ENCODE measurements at regions not wholly inside any gene's neighbourhood (a gene's known extent, or its start where the extent isn't known, plus 50 kb on each side); places are given as distances from the start of the nearest gene placed in this dataset.

DNA sequence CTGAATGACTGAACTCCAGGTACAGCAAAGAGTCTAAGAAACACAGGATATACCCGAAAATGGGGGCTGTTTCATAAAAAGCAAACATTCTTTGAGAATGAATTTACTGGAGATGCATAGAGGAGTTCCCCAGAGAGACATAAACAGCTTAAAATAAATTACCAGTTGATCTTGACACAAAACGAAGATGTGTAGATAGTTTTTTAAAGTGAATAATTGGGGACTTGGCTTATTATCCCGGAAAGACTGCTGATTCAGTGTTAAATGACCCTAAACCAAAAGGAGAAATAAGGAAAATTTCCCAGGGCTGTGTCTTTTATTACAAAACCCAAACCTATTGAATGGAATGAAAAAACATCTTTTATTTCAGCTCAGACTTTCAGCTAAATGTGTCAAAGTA lies 1052.8 kb upstream of the TMEM132C start:
- no peak for DNase-seq

DNA sequence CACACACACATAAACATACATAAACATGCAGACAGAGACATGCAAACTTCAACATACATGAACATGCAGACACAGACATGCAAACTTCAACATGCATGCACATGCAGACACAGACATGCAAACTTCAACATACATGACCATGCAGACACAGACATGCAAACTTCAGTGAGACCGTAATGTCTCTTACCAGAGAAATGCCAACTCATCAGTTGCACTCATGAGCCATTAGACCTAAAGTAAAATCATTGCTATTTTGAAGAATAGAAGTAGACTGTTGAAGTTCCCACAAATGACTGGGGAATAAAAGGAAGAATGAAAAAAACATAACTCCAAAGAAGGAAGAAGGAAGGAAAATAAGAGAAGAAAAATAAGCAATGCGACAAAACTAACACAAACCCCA lies 1044.0 kb upstream of the TMEM132C start:
- no peak for DNase-seq

DNA sequence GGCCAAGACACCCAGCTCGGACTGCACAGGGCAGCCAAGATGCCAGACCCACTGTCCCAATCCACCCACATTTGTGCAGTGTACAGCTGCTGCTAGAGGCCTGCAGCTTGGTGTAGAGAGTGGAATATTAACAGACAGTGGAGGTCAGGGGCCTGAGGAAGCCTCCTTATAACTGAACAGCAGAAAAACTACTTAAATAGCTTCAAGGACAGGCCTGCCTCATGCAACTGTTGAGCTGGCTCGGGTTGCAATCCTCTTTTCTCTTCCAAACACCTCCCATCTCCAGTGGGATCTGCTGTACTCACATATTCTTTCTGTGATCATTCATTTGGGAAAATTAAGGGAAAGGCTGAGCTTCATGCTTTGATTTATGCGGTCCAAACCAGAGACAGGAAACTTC lies 1043.2 kb upstream of the TMEM132C start:
- no peak for DNase-seq

DNA sequence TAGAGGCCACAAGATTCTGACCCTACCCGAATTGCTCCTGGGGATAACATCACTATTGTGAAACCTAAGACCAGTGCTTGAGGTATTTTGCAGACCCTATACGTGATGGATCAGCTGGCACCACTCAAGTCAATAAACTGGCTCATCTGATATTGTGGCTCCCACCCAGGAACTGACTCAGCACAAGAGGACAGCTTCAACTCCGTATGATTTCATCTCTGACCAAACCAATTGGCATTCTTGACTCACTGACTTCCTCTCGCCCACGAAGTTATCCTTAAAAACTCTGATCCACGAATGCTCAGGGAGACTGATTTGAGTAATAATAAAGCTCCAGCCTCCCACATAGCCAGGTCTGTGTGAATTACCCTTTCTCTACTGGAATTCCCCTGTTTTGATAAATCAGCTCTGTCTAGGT lies 1036.1 kb upstream of the TMEM132C start:
- no peak for DNase-seq

DNA sequence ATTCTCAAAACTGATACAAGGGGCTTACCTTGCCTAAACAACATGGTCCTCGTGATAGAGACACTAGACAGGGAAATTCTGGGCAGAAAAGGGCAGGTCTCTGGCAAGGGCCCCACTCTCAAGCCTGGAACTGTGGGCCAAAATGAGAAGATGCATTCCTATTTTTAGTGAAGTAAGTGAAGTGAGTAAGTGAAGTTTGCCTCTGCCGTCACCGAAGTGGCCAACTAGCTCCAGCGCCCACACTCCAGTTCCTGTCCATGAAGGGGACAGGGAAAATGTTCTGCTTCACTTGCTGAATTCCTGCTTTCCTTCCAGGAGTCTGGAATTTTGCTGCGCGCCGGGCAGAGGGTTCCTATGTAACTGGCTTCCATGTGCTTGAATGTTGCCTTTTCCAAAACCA lies 1035.6 kb upstream of the TMEM132C start:
- no peak for DNase-seq

DNA sequence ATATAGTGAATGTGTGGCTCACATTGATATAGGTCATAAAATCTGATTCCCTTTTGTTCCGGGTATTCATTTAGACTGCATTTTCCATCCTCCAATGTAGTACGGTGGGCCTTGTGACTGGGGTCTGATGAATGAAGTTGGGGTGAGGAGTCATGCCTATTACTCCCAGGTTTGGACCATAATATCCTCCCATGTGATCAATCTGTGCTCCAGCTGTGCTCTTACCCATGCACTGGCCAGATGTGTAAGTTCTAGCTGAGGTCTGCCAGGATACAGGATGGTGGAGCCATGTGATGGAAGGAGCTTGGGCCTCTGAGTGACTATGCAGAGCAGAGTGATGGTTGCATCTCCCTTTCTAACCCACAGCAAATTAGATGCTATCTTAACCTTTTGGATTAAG lies 1034.0 kb upstream of the TMEM132C start:
- DNase-seq: no peak

DNA sequence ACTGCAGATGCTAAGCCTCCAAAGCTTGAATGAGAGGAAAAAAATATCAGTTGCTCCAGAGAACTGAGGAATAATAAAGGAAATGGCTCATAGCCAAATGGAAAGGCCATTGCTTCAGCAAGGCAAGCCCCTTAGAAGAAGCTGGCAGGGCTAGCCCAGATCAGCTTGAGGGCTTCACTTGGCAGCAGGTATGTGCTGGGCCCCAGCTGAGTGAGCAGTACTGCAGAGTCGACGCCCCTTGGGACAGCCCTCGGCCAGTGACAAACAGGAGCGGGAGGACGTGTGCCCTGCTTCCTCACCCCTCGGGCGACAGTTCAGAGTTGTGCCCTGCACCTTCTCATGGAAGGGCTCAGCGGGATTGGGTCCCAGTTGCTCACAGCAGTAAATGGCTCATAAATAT lies 1031.2 kb upstream of the TMEM132C start:
- DNase-seq: no peak

DNA sequence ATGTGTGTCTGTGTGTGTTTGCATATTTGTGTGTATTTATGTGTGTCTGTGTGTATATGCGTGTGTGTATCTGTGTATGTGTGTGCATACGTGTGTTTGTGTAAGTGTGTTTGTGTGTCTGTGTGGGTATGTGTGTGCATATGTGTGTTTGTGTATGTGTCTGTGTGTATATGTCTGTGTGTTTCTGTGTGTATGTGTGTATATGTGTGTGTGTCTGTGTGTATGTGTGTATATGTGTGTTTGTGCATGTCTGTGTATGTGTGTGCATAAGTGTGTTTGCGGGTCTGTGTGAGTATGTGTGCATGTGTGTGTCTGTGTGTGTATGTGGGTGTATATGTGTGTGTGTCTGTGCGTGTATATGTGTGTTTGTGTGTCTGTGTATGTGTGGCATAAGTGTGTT lies 1030.5 kb upstream of the TMEM132C start:
- no peak for DNase-seq

DNA sequence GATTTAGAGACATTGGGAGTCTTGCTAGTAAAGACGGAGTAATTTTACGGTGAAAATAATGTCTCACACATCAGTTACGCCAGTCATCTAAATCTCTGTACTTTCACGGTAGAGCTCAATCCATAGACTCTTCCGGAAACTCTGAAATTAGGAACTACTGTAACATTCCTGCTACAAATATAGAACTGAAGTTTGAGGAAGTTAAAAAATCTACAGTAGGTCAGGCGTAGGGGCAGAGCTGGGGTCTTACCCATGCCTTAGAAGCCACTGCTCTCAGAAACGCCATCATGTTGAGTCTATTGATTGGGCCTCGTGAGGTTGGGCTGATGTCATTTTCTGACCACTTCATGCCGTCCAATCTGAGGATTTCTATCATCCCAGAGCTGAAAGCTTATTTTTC lies 1029.8 kb upstream of the TMEM132C start:
- DNase-seq: no peak

DNA sequence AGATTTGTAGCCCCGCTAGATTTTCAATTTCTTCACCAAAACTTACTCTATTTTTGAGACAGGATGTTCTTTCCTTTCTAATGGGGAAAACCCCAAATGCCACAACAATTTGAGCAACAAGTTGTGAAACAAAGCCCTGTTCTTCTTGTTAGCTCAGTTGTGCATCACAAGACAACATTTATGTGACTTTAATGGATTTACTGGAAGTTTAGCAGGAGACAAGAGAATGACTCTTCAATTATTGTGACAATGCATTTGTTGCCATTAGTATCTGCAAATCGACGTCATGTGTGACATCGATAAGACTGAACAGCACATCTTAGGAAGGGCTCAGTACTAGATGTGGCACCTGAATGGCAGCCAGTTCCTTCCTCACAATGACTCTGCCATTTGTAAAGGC lies 1028.9 kb upstream of the TMEM132C start:
- no peak for DNase-seq

DNA sequence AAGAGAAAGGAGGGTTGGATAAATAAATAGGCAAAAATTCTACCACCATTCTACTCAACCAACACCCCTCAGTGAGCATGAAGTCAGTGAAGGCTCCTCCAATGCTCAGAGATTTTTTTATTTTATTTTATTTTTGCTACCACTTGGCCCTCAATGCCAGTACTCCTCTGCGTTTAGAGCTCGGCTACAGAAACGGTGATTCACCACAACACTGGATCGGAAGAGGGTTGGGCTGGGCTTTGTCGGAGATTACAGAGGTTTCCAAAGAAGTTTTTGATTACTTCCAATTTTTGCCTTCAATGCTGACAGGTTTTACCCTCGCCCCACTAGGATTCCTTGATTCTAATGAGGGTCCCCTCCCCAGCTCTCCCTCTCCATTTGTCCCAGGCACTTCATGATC lies 1027.2 kb upstream of the TMEM132C start:
- no peak for DNase-seq

DNA sequence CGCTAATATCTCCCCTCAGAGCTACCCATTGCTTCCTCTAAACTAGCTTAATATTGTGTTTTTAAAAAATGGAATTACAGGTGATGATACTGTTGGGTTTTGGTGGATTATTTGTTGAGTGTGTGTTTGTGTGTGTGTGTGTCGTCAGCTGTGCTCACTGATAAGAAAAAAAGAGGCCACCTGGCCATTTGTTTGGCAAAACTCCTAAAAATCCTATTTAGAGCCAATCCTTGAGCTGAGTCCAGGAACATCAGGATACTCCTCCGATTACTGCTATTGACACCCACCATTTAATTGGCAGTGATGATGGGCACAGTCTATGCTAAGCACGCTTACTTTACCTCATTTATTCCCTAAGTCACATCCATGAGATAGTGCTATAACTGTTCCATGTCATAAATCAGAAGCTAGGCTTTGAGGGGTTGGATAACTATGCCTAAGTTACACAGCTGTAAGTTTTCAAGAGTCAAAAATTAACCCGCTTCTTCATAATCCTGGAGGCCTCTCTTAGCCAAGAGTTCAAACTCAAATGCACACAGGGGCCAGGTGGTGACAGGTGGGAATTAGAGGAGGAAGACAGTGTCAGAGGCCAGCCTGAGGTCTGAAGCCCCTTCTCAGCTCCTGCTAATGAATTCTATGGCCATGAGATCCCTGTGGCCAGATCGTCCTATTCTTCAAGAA lies 1026.6 kb upstream of the TMEM132C start:
- no peak for DNase-seq

DNA sequence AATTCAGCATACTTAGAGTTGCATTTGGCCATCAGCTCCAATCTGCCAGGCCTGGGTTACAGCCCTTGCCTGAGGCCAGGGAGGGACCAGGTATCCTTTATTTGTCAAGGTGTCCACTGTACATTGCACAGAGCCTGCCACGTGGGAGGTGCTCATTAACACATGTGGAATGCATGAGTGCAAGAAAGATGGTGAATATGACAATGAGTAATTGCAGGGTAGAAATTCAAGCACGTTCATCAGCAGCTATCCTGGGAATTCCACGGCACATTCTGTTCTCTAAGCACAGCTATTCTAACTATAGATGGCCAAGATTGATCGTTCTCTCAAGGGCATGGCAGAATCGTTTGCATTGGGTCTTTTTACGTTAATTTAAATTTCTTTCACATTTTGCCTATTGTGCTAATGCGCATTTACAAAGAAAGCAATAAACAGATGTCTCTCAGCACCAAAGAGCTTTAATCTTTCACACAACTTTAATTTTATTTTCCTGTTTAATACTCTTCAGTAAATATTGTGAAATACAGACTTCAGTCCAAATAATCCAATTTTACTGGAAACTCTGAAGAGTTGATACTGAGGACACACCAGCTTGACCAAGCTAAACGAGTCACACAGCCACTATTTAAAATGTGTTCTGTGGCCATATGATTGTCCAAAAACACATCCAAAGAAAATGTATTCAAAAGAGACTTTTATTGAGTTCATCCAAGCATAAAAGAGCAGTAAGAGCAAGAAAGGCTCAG lies 1025.7 kb upstream of the TMEM132C start:
- DNase-seq: no peak

DNA sequence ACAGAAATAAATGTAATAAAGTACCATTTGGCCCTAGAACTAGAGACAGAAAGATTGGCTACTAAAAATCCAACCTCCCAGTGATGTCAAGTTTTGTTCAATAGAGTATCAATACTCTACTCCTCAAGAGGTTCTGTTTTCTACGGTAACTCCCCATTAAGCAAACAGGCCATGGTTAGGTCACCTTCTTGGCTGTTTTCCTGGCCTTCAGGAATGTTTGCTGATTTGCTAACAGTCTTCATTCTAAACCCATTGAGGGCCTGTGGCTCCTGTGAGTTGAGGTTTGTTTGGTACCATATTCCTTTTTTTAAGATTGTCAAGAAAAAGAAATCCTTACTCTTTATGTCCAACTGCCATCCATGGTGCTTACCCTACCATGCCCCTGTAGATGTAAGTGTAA lies 1022.0 kb upstream of the TMEM132C start:
- DNase-seq: no peak

DNA sequence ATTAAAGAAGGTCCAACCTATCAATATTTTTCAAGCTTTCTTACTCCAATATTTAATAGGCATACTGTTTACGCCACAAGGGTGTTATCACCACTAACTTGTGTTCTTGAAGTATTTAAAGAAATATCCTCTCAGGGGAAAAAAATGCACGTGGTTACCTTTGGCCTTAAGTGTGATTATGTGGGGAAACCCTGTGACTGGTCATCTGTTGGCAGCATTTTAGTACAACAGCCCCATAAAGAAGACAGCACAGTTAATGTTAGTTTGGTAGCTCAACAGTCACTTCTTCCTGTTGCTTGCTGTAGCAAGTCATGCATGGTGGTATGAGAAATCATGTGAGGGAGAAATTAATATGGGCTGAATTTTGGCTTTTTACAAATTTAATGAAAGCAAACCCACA lies 1021.5 kb upstream of the TMEM132C start:
- DNase-seq: no peak

DNA sequence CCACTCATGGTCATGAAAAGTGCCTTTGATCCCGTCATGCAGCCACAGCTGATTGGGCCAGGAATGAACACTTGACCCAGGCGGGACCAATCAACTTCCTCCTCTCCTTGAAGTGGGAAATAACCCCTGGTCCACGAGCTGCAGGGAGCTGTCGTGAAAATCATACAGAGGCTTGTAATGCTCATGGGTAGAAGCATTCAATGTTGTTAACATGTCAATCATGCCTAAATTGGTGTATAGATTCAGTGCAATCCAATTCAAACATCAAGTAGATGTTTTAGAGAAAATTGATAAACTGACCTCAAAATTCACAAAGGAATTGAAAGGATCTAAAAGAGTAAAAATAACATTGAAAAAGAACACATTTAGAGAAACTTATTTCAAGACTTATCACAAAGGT lies 1019.0 kb upstream of the TMEM132C start:
- DNase-seq: no peak

DNA sequence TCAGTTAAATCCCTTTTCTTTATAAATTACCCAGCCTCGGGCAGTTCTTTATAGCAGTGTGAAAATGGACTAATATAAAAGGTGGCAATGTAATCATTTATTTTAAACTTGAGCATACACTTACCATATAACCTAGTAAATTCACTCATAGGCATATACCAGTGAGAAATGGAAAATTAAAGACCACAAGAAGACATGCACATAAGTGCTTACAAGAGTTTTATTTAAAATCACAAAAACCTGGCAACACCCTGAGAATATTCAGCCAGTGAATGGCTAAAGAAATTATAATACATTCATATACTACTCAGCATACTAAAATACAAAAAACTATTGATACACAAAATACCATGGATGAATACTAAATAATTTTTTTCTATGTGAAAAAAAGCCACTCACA lies 1017.5 kb upstream of the TMEM132C start:
- DNase-seq: no peak

DNA sequence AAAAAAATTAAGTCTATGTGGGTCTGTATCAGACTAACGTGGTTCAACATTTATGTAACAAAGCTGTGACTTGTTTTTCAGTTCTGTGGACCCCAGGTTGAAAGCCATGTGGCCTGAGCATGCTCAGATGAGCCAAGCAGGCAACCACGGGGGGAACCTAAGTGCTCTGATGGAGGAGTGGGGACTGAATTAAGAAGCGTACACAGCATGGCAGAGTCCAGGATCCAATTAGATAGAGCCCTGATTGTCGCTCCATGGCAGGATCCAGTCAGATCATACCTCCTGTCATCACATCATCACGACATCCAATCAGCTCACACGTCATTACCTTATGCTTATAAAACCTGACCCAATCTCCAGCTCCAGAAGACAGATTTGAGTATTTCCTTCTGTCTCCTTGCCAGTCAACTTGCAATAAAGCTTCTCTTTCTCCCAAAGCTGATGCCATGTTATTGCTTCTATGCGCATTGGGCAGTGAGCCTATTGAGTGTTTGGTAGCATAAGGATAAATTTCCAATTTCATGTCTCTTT lies 1013.1 kb upstream of the TMEM132C start:
- DNase-seq: no peak

DNA sequence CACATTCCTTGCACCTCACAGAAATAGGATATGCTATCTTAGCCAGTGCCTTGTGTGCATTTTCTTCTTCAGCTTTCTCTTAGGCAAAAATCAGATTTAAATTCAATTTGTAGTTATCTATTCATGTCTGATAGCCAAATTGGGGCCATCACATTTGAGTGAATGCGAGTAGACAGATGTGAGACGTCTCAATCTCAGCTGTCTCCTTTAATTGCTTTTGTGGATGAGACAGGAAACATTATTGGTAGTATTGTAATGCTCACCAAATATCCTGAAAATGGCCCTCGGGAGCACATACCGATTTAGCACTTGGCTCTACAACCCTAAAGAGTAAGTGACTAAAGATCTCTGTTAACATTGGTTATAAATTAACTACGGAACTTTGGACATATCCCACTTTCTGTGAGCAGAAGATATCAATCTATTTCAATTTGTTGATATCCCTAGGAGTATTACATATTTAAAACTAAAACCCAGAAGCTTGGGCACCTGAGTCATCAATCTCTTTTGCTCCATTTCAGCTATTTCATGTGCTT lies 1012.5 kb upstream of the TMEM132C start:
- no peak for DNase-seq

DNA sequence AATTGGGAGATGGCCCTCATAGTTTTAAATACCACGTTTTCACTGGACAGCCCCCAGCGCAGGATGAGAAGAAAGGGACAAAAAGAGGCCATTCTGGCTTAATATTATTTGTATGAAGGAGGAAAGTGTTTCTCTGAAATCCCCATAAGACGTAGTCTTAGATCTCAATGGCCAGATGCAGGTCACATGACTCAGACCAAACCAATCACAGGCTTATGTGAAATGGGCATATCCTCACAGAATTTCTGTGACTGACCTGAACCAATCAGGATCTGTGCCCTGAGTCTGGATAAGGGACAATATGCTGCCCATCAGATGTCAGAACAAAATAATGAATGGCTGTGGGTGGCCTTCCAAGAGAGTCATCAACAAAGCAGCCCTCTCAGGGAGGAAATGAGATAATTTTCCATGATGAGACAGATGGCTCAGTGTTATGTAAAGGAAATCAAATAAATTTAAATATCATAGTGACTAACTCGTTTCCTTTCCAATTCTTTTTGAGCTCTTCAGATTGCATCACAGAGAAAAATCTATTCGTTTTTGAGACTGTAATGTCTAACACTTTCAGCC lies 1009.5 kb upstream of the TMEM132C start:
- no peak for DNase-seq

DNA sequence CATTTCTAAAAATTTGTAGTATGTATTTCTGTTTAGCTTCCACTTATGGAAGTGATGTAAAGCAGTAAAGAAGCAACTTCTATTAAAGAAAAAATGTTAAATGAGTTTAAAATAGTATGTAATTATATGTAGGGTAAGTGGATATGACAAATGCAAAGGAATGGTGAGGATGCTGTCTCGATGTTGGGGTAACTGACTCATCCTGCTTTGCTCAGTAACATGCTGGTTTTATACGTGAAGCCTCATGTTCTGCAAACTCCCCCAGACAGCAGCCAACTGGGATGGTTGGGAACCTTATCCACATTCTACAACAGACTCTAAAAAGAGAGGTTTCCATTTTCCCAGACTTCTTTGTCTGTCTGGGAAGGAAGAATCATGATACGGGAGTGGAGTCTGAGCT lies 1006.4 kb upstream of the TMEM132C start:
- DNase-seq: no peak

DNA sequence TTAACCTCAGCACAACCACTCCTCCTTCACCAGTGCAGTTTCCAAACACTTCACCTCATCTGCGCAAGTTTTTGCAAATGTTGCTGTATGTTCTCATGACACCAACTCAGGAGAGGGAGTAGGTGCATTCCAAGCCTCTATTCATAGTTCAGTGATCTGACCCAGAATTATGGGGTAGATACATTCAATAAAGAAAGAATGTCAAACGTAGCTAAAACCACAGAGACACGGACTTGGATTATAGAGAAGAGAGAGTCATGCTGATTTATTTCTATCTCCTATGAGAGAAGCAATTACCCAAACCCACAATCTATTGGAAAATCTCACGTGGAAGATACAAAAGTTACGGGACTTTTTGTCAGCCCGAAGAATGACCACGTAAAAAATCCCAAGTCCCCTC lies 1006.0 kb upstream of the TMEM132C start:
- DNase-seq: no peak

DNA sequence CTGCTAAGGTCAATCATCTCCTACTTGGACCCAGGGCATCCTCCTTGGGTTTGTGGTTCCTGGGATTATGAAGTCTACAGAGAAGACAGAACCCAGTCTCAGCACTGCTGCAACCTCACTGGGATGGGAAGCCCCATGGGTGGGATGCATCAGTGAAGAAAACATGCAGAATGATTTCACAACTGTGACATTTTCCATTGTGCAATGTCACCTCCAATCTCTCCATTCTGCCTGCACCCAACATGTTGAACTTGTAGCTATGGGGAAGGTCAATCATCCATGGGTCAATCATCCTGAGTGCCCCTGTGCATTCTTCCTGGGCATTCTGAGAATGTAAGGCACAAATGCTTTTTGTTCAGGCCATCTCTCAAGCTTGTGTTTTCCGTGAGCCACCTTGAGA lies 1004.4 kb upstream of the TMEM132C start:
- DNase-seq: no peak

DNA sequence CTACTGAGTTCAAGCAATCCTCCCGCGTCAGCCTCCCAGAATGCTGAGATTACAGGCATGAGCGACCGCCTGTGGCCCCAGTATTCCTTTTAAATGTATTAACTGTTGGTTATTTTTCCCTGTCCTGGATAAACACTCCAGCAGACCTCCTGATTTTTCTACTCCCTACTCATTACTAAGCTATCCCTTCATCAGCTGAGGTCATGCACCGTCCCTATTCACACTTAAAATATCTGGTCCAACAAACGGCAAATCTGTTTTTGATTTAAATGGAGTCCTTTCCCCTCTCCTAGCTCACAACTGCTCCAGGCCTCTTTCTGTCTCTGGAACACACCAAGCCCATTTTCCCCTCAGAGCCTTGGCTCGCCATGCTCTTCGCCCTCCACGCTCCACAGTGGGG lies 1003.3 kb upstream of the TMEM132C start:
- no peak for DNase-seq

All from activated CD4-positive, alpha-beta T cell treated with anti-CD3 and anti-CD28 coated beads, Interleukin-2, amount 50 U/mL, for 48 hours (primary cell).